ENCODE measurements at regions not wholly inside any gene's neighbourhood (a gene's known extent, or its start where the extent isn't known, plus 50 kb on each side); places are given as distances from the start of the nearest gene placed in this dataset.

- H3K4me3 ChIP-seq, result no peak overlapping the region
- no peaks in the 10 kb centered on the region for H3K4me1 ChIP-seq
- no peaks in the 10 kb centered on the region for H3K9me3 ChIP-seq
- H3K27ac ChIP-seq, result no peak overlapping the region
- TF ChIP-seq CTCF (IDR thresholded peaks at IDR 0.05) (no peak), POLR2A (IDR thresholded peaks at IDR 0.05) (no peak)
- no peaks in the 10 kb centered on the region for H3K27me3 ChIP-seq
- no peak for DNase-seq
- H3K36me3 ChIP-seq, result no peaks in the 10 kb centered on the region
Measured at GRCh38 chr9:84111726-84112125, 131.1 kb downstream of the RMI1 start.

- Histone ChIP-seq H3K36me3 (no peaks in the 10 kb centered on the region), H3K27me3 (no peaks in the 10 kb centered on the region), H3K4me3 (no peak overlapping the region), H3K9me3 (no peaks in the 10 kb centered on the region), H3K27ac (no peak overlapping the region), H3K4me1 (peaks cover 0 to 3% (median 0%) of the 10 kb centered on the region in 4 donors)
- TF ChIP-seq CTCF (IDR thresholded peaks at IDR 0.05), result no peak
- no peak for TF ChIP-seq POLR2A (IDR thresholded peaks at IDR 0.05)
- no peak for DNase-seq
Measured at GRCh38 chr9:84121991-84122523, 141.5 kb downstream of the RMI1 start.

GRCh38 chr9:84122572-84122971 lies 142.0 kb downstream of the RMI1 start:
- DNase-seq, result no peak
- Histone ChIP-seq H3K27me3 (no peaks in the 10 kb centered on the region), H3K27ac (no peak overlapping the region), H3K4me1 (peaks cover 0 to 3% (median 0%) of the 10 kb centered on the region in 4 donors), H3K9me3 (no peaks in the 10 kb centered on the region), H3K4me3 (no peak overlapping the region), H3K36me3 (no peaks in the 10 kb centered on the region)
- TF ChIP-seq POLR2A (IDR thresholded peaks at IDR 0.05) (no peak), CTCF (IDR thresholded peaks at IDR 0.05) (no peak)

- H3K27ac ChIP-seq, result no peak overlapping the region
- no peak for TF ChIP-seq CTCF (IDR thresholded peaks at IDR 0.05)
- TF ChIP-seq POLR2A (IDR thresholded peaks at IDR 0.05), result no peak
- H3K4me3 ChIP-seq, result no peak overlapping the region
- H3K27me3 ChIP-seq, result no peaks in the 10 kb centered on the region
- H3K9me3 ChIP-seq, result no peaks in the 10 kb centered on the region
- DNase-seq, result no peak
- peaks cover 0 to 3% (median 0%) of the 10 kb centered on the region in 4 donors for H3K4me1 ChIP-seq
- no peaks in the 10 kb centered on the region for H3K36me3 ChIP-seq
Measured at GRCh38 chr9:84123648-84124406, 143.2 kb downstream of the RMI1 start.

GRCh38 chr9:84125046-84125445 lies 144.4 kb downstream of the RMI1 start:
- Histone ChIP-seq H3K9me3 (no peaks in the 10 kb centered on the region), H3K4me3 (no peak overlapping the region), H3K27ac (no peak overlapping the region), H3K27me3 (no peaks in the 10 kb centered on the region), H3K4me1 (peaks cover 0 to 3% (median 0%) of the 10 kb centered on the region in 4 donors), H3K36me3 (no peaks in the 10 kb centered on the region)
- no peak for DNase-seq
- no peak for TF ChIP-seq POLR2A (IDR thresholded peaks at IDR 0.05)
- TF ChIP-seq CTCF (IDR thresholded peaks at IDR 0.05), result no peak
